Ovary (tissue), 7 donors: ENCODE measurements at regions not wholly inside any gene's neighbourhood (a gene's known extent, or its start where the extent isn't known, plus 50 kb on each side); places are given as distances from the start of the nearest gene placed in this dataset.

Experiments used
- DNase-seq, 5 donors: peaks; one replicate each; pipeline ENCODE4 v3.0.0-alpha.2; 2019 to 2020
- H3K27ac ChIP-seq, 2 donors: fragments of 200-600 bp; one replicate each; pipeline versions ENCODE4 v1.5.1 to v1.8.0; 2019 to 2022
- H3K27me3 ChIP-seq: fragments of 200-600 bp; one replicate; pipeline ENCODE4 v1.8.0; 2022
- H3K36me3 ChIP-seq: fragments of 200-600 bp; sonication (generic); one replicate; pipeline ENCODE4 v1.5.1; 2019
- H3K4me1 ChIP-seq: one replicate; pipeline ENCODE4 v1.8.1; 2013; ENCODE audit warnings: mild to moderate bottlenecking, moderate library complexity; ENCODE audit not compliant: insufficient read depth
- H3K4me3 ChIP-seq: fragments of 200-600 bp; sonication (generic); one replicate; pipeline ENCODE4 v1.5.1; 2017
- H3K9me3 ChIP-seq, 2 donors: fragments of 200-600 bp in 1 of 2; sonication (generic) in 1 of 2; one replicate each; pipeline versions ENCODE4 v1.5.1 to v1.8.1; 2013 to 2019; ENCODE audit warnings: mild to moderate bottlenecking in 1 of 2, moderate library complexity in 1 of 2
- EP300 ChIP-seq: sonication (generic); formaldehyde crosslinking; IDR thresholded peaks from one replicate; pipeline ENCODE4 v1.6.1; 2017; ENCODE audit warnings: antibody characterized with exemption
- POLR2A ChIP-seq: fragments of 450-650 bp; IDR thresholded peaks from one replicate; pipeline ENCODE4 v1.6.1; 2017; ENCODE audit warnings: antibody characterized with exemption, mild to moderate bottlenecking, moderate library complexity
- WGBS, 3 donors: extraction: QIAGEN DNeasy Blood & Tissue Kit in 1 of 3; methylation state at CpG; one replicate each; pipeline versions ENCODE4 v1.1.5 to v1.1.7; 2013 to 2017; 5-methylcytosine and 5-hydroxymethylcytosine counted together
- intact Hi-C, 4 donors: fragments of 100-400 bp; cut with DNase I; formaldehyde crosslinking; loops; one replicate each; pipeline versions ENCODE4 v1.11.0 to v1.15.1; 2022 to 2023
- TF ChIP-seq, protein P1 (sequence below), 3 donors: fragments of 450-650 bp in 2 of 3; fragments of 200-600 bp in 1 of 3; IDR thresholded peaks; one replicate each; pipeline versions ENCODE4 v1.5.1 to v1.8.0; 2016 to 2022; ENCODE audit warnings: antibody characterized with exemption in 3 of 3, mild to moderate bottlenecking in 1 of 3
- donor health status: DM: no; HTN: no; CAD: no; lungs with moderate emphysema.
- donor health status: DM: no; HTN: no; CAD: no.
- donor health status: Bipolar disorder and iron deficiency.
- donor health status: DM: no; HTN: no; CAD: no.
- donor health status: DM: yes; HTN: yes; CAD: no.

DNA sequence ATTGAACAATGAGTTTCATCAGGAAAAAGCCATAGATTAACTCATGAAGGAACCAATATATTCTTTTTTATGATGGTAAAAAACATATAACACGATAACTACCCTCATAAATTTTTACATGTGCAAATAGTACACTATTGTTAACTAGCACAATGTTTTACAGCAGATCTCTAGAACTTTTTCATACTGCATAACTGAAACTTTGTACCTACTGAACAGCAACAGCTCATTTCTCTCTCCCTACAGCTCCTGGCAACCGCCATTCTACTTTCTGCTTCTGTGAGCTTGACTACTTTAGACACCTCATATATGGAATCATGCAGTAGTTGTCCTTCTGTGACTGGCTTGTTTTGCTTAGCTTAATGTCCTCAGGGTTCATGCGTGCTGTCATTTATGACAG lies 235.4 kb downstream of the NFKBIZ start:
- 88 to 92% (median 91%) methylated on average over 3 of the region's 3 CpGs for WGBS, 3 donors

DNA sequence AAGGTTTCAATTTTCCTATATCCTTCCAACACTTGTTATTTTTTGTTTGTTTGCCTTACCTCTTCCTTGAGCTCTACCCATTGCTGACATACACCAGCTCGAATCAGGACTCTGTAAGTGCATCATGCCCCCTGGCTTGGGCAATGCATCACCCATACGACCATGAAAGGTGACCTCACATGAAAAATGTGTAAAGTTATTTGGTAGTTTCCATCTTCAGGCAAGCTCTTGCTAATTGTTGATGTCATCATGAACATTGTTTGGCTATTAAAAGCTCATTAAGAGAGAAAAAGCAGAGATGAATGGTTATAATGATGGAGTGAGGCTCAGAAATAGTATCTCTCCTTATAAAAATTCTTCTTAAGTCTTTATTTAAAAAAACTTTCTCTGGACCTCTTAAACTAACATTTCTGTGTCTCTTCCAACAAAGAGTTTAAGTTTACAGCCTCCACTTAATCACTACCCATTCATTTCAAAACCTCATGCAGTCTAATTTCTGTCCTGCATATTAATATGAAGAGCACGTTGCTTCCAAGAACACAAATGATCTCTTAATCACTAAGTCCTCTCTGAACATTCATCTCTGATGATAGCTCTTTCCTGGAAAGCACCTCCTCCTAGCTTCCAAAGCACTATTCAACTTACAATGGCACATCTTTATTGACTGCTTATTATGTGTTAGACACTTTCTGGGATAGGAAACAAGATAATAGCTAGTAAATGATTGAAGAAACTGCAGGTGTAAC lies 236.3 kb downstream of the NFKBIZ start:
- Histone ChIP-seq H3K27me3 (no peaks in the 10 kb centered on the region), H3K27ac (no peak overlapping the region), H3K36me3 (no peaks in the 10 kb centered on the region), H3K9me3 (no peaks in the 10 kb centered on the region), H3K4me3 (no peak overlapping the region), H3K4me1 (no peaks in the 10 kb centered on the region)
- TF ChIP-seq POLR2A (no peak), EP300 (no peak)
- TF ChIP-seq, protein P1, sequence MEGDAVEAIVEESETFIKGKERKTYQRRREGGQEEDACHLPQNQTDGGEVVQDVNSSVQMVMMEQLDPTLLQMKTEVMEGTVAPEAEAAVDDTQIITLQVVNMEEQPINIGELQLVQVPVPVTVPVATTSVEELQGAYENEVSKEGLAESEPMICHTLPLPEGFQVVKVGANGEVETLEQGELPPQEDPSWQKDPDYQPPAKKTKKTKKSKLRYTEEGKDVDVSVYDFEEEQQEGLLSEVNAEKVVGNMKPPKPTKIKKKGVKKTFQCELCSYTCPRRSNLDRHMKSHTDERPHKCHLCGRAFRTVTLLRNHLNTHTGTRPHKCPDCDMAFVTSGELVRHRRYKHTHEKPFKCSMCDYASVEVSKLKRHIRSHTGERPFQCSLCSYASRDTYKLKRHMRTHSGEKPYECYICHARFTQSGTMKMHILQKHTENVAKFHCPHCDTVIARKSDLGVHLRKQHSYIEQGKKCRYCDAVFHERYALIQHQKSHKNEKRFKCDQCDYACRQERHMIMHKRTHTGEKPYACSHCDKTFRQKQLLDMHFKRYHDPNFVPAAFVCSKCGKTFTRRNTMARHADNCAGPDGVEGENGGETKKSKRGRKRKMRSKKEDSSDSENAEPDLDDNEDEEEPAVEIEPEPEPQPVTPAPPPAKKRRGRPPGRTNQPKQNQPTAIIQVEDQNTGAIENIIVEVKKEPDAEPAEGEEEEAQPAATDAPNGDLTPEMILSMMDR (IDR thresholded peaks at IDR 0.05), result no peak
- 57 to 69% (median 67%) methylated on average over 3 of the region's 3 CpGs for WGBS, 3 donors
- no peak for DNase-seq
- intact Hi-C loops, result no loop called here

More for the DNA sequence above, 235.4 kb downstream of the NFKBIZ start:
- TF ChIP-seq POLR2A (no peak), EP300 (no peak)
- TF ChIP-seq, protein P1 (IDR thresholded peaks at IDR 0.05), result no peak
- Histone ChIP-seq H3K36me3 (no peaks in the 10 kb centered on the region), H3K4me3 (no peak overlapping the region), H3K27me3 (no peaks in the 10 kb centered on the region), H3K27ac (no peak overlapping the region), H3K4me1 (peaks cover under 1% of the 10 kb centered on the region), H3K9me3 (no peaks in the 10 kb centered on the region)
- intact Hi-C loops, result no loop called here
- no peak for DNase-seq

DNA sequence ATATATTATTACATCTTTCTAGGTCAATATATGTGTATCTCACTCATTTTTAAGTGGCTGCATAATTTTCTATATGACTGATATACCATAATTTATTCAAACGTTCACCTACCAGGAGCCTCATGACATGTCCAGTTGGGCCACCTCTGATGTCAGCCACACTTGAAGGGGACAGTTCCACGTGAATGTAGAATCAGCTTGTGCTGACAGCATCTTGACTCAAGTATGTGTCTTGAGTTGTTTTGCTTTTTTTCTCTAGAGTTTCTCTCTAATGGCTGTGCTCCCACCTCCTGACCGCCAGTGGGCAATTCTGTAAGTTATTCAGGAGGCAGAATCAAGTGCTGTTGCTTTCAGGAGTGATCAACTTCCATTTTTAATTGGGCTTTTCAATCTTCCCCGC lies 237.9 kb downstream of the NFKBIZ start:
- no peak for DNase-seq
- no peaks in the 10 kb centered on the region for H3K4me1 ChIP-seq
- no peaks in the 10 kb centered on the region for H3K36me3 ChIP-seq
- H3K27me3 ChIP-seq, result no peaks in the 10 kb centered on the region
- intact Hi-C loops, result no loop called here
- H3K9me3 ChIP-seq, result no peaks in the 10 kb centered on the region
- TF ChIP-seq, protein P1 (IDR thresholded peaks at IDR 0.05), result no peak
- no peak for TF ChIP-seq POLR2A
- no peak for TF ChIP-seq EP300
- H3K4me3 ChIP-seq, result no peak overlapping the region
- H3K27ac ChIP-seq, result no peak overlapping the region
- WGBS, 3 donors, result 82 to 84% (median 83%) methylated on average over 4 of the region's 4 CpGs

DNA sequence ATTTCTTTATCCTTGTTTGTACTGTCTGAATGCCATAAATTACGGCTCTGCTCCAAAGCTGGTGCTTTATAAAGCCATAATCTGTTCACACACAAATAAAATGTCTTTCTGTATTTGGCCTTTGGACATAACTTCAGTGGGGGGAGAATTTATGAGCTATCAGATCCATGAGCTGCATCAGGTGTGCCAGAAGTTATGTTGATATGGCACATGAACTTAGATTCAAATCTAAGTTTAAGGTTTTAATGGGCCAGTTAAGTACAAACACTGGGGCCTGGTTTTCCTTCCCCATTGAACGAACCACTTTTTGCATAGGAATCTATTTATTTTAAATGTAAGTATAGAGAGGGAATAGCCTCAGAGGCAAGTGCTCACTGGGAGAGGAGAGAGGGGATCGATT lies 239.9 kb downstream of the NFKBIZ start:
- H3K4me3 ChIP-seq, result no peak overlapping the region
- WGBS, 3 donors, result 62 to 79% (median 74%) methylated on average over 3 of the region's 3 CpGs
- H3K27ac ChIP-seq, result no peak overlapping the region
- H3K27me3 ChIP-seq, result no peaks in the 10 kb centered on the region
- H3K36me3 ChIP-seq, result no peaks in the 10 kb centered on the region
- intact Hi-C loops, result no loop called here
- DNase-seq, result no peak
- TF ChIP-seq EP300, result no peak
- TF ChIP-seq POLR2A, result no peak
- TF ChIP-seq, protein P1 (IDR thresholded peaks at IDR 0.05), result no peak
- no peaks in the 10 kb centered on the region for H3K4me1 ChIP-seq
- H3K9me3 ChIP-seq, result no peaks in the 10 kb centered on the region
